Neutrophil (primary cell): ENCODE measurements at regions not wholly inside any gene's neighbourhood (a gene's known extent, or its start where the extent isn't known, plus 50 kb on each side); places are given as distances from the start of the nearest gene placed in this dataset.

Experiments
- H3K27ac ChIP-seq: fragments of 200-600 bp; sonication (generic); 2 replicates; pipeline ENCODE4 v1.5.1; 2016; ENCODE audit warnings: mild to moderate bottlenecking, moderate library complexity
- H3K27me3 ChIP-seq: fragments of 200-600 bp; sonication (generic); 2 replicates; pipeline ENCODE4 v1.6.0; 2016; ENCODE audit warnings: mild to moderate bottlenecking
- H3K36me3 ChIP-seq: fragments of 200-600 bp; sonication (generic); 2 replicates; pipeline ENCODE4 v1.5.1; 2017
- H3K4me1 ChIP-seq, 2 experiments: fragments of 200-600 bp in 1 of 2; sonication (generic) in 1 of 2; 1 replicate in 1 of 2; 2 replicates in 1 of 2; pipeline versions ENCODE4 v1.5.1 to v1.6.1; 2013 to 2016; ENCODE audit warnings: low read depth in 1 of 2, low read length in 1 of 2, mild to moderate bottlenecking in 1 of 2, moderate library complexity in 1 of 2; ENCODE audit not compliant: control insufficient read depth in 1 of 2, insufficient read depth in 1 of 2
- H3K4me3 ChIP-seq, 2 experiments: fragments of 200-600 bp in 1 of 2; sonication (generic) in 1 of 2; 1 replicate in 1 of 2; 2 replicates in 1 of 2; pipeline ENCODE4 v1.5.1; 2013 to 2016; ENCODE audit warnings: low read depth in 1 of 2, low read length in 1 of 2, mild to moderate bottlenecking in 1 of 2, moderate library complexity in 1 of 2
- H3K9me3 ChIP-seq: fragments of 200-600 bp; sonication (generic); 2 replicates; pipeline ENCODE4 v1.5.1; 2016
- CTCF ChIP-seq: fragments of 200-600 bp; sonication (generic); IDR thresholded peaks from 2 replicates; pipeline ENCODE4 v1.5.1; 2016; ENCODE audit warnings: antibody characterized with exemption

DNA sequence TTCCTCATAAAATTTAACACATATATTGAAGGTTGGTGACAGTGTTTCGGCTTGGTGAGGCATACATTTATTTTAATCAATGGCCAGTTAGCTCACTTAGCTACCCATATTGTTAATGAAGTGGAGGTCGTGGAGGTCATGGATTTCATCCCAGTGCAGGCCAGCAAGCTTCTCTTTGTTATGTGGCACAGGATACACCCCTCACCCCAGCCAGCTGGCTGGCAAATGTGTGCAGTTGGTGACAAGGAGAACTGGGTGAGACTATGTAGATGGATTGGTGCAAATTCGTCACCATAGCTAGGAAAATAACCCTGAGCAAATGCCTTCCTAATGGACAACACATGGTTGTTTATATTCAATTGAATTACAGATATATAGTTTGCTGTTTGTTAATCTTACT is 50.5 kb upstream of the FOXP2 start:
- H3K27ac ChIP-seq, result no peak overlapping the region
- no peak for TF ChIP-seq CTCF
- H3K36me3 ChIP-seq, result no peaks in the 10 kb centered on the region
- no peaks in the 10 kb centered on the region for H3K4me1 ChIP-seq
- no peaks in the 10 kb centered on the region for H3K27me3 ChIP-seq
- H3K4me3 ChIP-seq, result no peak overlapping the region
- H3K9me3 ChIP-seq, result no peaks in the 10 kb centered on the region

DNA sequence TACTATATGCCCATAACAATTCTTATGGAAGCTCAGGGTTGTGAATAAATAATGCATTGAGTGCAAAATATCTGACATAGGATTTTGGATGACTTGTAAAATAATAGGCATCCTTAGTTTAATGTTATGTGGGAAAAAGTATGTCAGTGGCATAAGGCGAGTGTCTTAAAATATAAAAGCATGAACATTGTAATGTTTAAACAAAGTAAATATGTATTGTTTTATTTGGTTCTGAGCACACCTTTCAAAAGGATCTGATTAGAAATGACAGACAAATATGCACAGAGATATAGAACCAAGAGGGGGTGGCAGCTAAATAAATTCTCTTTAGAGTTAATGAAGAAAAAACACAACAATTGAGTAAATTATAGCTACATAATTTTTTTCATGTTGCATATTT is 51.3 kb upstream of the FOXP2 start:
- Histone ChIP-seq H3K27ac (no peak overlapping the region), H3K9me3 (no peaks in the 10 kb centered on the region), H3K4me3 (no peak overlapping the region), H3K4me1 (no peaks in the 10 kb centered on the region), H3K36me3 (no peaks in the 10 kb centered on the region), H3K27me3 (no peaks in the 10 kb centered on the region)
- TF ChIP-seq CTCF, result no peak

GRCh38 chr7:114358911-114359310 is 55.7 kb upstream of the FOXP2 start:
- H3K27me3 ChIP-seq, result no peaks in the 10 kb centered on the region
- H3K4me1 ChIP-seq, result no peaks in the 10 kb centered on the region
- no peak overlapping the region for H3K4me3 ChIP-seq
- H3K36me3 ChIP-seq, result no peaks in the 10 kb centered on the region
- no peak for TF ChIP-seq CTCF
- H3K9me3 ChIP-seq, result no peaks in the 10 kb centered on the region
- H3K27ac ChIP-seq, result no peak overlapping the region

- Histone ChIP-seq H3K36me3 (no peaks in the 10 kb centered on the region), H3K4me1 (no peaks in the 10 kb centered on the region), H3K27me3 (no peaks in the 10 kb centered on the region), H3K9me3 (no peaks in the 10 kb centered on the region), H3K27ac (no peak overlapping the region), H3K4me3 (no peak overlapping the region)
- TF ChIP-seq CTCF, result no peak
Measured at GRCh38 chr7:114356133-114356532, 58.5 kb upstream of the FOXP2 start.

DNA sequence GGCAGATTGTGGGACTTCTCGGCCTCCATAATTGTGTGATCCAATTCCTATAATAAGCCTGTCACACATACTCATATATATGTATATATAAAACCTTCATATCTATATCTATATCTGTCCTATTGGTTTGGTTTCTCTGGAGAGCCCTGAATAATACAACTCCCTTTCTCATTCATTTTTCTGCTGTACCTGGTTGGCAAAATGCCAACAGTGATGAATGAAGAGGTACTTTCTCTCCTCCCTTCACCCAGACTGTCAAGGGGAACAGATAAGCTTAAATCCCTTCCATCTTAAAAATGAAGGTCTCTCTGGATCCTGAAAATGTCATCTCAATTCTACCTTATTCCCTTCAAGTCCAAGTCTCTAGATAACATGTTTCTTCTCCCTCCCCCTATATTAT is 60.3 kb upstream of the FOXP2 start:
- Histone ChIP-seq H3K4me3 (no peak overlapping the region), H3K36me3 (no peaks in the 10 kb centered on the region), H3K4me1 (no peaks in the 10 kb centered on the region), H3K27ac (no peak overlapping the region), H3K9me3 (no peaks in the 10 kb centered on the region), H3K27me3 (no peaks in the 10 kb centered on the region)
- TF ChIP-seq CTCF, result no peak

DNA sequence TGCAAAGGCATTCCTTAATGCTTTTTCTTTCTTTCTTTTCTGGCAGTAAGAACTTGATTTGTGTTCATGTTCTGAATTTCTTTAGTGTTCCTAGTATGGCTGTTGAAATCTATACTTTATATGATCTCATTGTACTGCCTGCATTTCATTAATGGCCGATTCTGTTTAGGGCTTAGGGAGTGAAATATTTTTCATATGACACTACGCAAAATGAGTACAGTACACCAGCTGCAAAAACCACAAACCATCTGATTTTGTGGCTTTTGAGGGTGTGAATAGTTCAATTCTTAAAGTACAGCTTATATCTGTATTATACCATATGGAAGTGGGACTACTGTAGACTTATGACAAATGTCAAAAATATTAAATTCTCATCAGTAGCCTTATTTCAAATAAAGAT is 69.1 kb upstream of the FOXP2 start:
- H3K27ac ChIP-seq, result no peak overlapping the region
- H3K4me3 ChIP-seq, result no peak overlapping the region
- no peak for TF ChIP-seq CTCF

More for the DNA sequence above, 69.1 kb upstream of the FOXP2 start:
- Histone ChIP-seq H3K9me3 (no peaks in the 10 kb centered on the region), H3K27me3 (no peaks in the 10 kb centered on the region), H3K36me3 (no peaks in the 10 kb centered on the region), H3K4me1 (no peaks in the 10 kb centered on the region)
